ENCODE measurements at regions not wholly inside any gene's neighbourhood (a gene's known extent, or its start where the extent isn't known, plus 50 kb on each side); places are given as distances from the start of the nearest gene placed in this dataset.
A peak's percentile ranks its signal among the peaks of the same experiment; 100 is the strongest.

GRCh38 chr18:45208164-45208563 lies 407.1 kb upstream of the SLC14A2 start:
- Mint-ChIP-seq H3K4me3 (no peak overlapping the region), H3K9me3 (ENCODE audit: insufficient read depth) (no peaks in the 10 kb centered on the region), H3K27ac (no peak overlapping the region), H3K27me3 (no peaks in the 10 kb centered on the region), H3K4me1 (peaks cover 7% of the 10 kb centered on the region)
- H3K27ac ChIP-seq (ENCODE audit: low read length in 2 of 2), result no peak overlapping the region
- H3K9me3 ChIP-seq (ENCODE audit: control extremely low read depth in 1 of 3, control insufficient read depth in 2 of 3, insufficient read depth in 1 of 3, low read length in 2 of 3), result no peaks in the 10 kb centered on the region
- no peak overlapping the region for H3K9ac ChIP-seq (ENCODE audit: low read length)
- H3K36me3 ChIP-seq (replicated peaks in 1 of 2; ENCODE audit: control extremely low read depth in 1 of 2, control insufficient read depth in 1 of 2, extremely low read depth in 1 of 2, insufficient read depth in 2 of 2, low read length in 1 of 2), result no peaks in the 10 kb centered on the region
- intact Hi-C loops (cut with micrococcal nuclease), result no loop called here
- H3K27me3 ChIP-seq (replicated peaks in 1 of 4; ENCODE audit: control extremely low read depth in 1 of 4, control insufficient read depth in 3 of 4, insufficient read depth in 4 of 4, low read length in 3 of 4), result no peaks in the 10 kb centered on the region
- WGBS (ENCODE audit: insufficient coverage), result 92% methylated on average over 6 of the region's 7 CpGs
- no peak overlapping the region for H2AFZ ChIP-seq (ENCODE audit: insufficient read depth, low read depth, low read length, poor library complexity, severe bottlenecking)
- ATAC-seq (ENCODE audit: low read depth) (no peak), DNase-seq (no peak)
- no peak overlapping the region for H3K4me2 ChIP-seq (replicated peaks; ENCODE audit: low read depth, low read length, poor library complexity, severe bottlenecking)
- no peak for TF ChIP-seq CTCF (IDR thresholded peaks at IDR 0.05)
- TF ChIP-seq EZH2 (IDR thresholded peaks at IDR 0.05; ENCODE audit: borderline replicate concordance, insufficient read depth, low read depth, low read length, poor library complexity, severe bottlenecking), result no peak
- no peak overlapping the region for H3K4me3 ChIP-seq (ENCODE audit: control extremely low read depth in 1 of 5, extremely low read depth in 1 of 5, insufficient read depth in 1 of 5, low read depth in 2 of 5, low read length in 4 of 5)
- POLR2A ChIA-PET, result no interaction called here
- H4K20me1 ChIP-seq (ENCODE audit: control insufficient read depth, insufficient read depth, low read length, poor library complexity, severe bottlenecking), result no peaks in the 10 kb centered on the region
- peaks cover 0 to 6% of the 10 kb centered on the region in 2 donors for H3K4me1 ChIP-seq (ENCODE audit: control insufficient read depth in 2 of 2, insufficient read depth in 2 of 2, low read length in 2 of 2)
- H3K79me2 ChIP-seq (ENCODE audit: control insufficient read depth, insufficient read depth, low read length), result no peaks in the 10 kb centered on the region
- CTCF ChIA-PET, result interaction anchor here (0.6 to 1.0 kb wide), 2 partner anchors 10 to 148 kb away, joined by 3 read pairs; no protein-coding TSS in a partner anchor

- H3K4me3 ChIP-seq (ENCODE audit: control extremely low read depth in 1 of 5, extremely low read depth in 1 of 5, insufficient read depth in 1 of 5, low read depth in 2 of 5, low read length in 4 of 5), result no peak overlapping the region
- WGBS (ENCODE audit: insufficient coverage), result 7% methylated on average over 6 of the region's 13 CpGs
- intact Hi-C loops (cut with micrococcal nuclease), result loop anchor here (1.0 to 10.0 kb wide), 10 partner anchors 110 to 1114 kb away; no protein-coding TSS in a partner anchor
- no peaks in the 10 kb centered on the region for H3K9me3 ChIP-seq (ENCODE audit: control extremely low read depth in 1 of 3, control insufficient read depth in 2 of 3, insufficient read depth in 1 of 3, low read length in 2 of 3)
- H3K27ac ChIP-seq (ENCODE audit: low read length in 2 of 2), result no peak overlapping the region
- no peak overlapping the region for H3K27ac Mint-ChIP-seq
- POLR2A ChIA-PET, result interaction anchor here (0.7 kb wide), 1 partner anchor 533 kb away, joined by 9 read pairs; no protein-coding TSS in a partner anchor
- peak overlapping the region; percentile 57 for H2AFZ ChIP-seq (ENCODE audit: insufficient read depth, low read depth, low read length, poor library complexity, severe bottlenecking)
- H3K79me2 ChIP-seq (ENCODE audit: control insufficient read depth, insufficient read depth, low read length), result no peaks in the 10 kb centered on the region
- no peaks in the 10 kb centered on the region for H3K36me3 ChIP-seq (replicated peaks in 1 of 2; ENCODE audit: control extremely low read depth in 1 of 2, control insufficient read depth in 1 of 2, extremely low read depth in 1 of 2, insufficient read depth in 2 of 2, low read length in 1 of 2)
- H3K9me3 Mint-ChIP-seq (ENCODE audit: insufficient read depth), result no peaks in the 10 kb centered on the region
- TF ChIP-seq EZH2 (IDR thresholded peaks at IDR 0.05; ENCODE audit: borderline replicate concordance, insufficient read depth, low read depth, low read length, poor library complexity, severe bottlenecking) (no peak), CTCF (IDR thresholded peaks at IDR 0.05) (peak; percentile 100)
- CTCF ChIA-PET, result interaction anchor here (0.6 to 3.6 kb wide), 103 partner anchors 8 to 1593 kb away, joined by 3 to 57 read pairs (median 4); partner anchors contain the start of gene SETBP1
- H3K4me1 ChIP-seq (ENCODE audit: control insufficient read depth in 2 of 2, insufficient read depth in 2 of 2, low read length in 2 of 2), result peaks cover 0 to 6% of the 10 kb centered on the region in 2 donors
- no peak overlapping the region for H3K4me3 Mint-ChIP-seq
- H3K27me3 Mint-ChIP-seq, result no peaks in the 10 kb centered on the region
- DNase-seq (peak; percentile 90), ATAC-seq (ENCODE audit: low read depth) (peak; percentile 99)
- H3K9ac ChIP-seq (ENCODE audit: low read length), result no peak overlapping the region
- H3K4me2 ChIP-seq (replicated peaks; ENCODE audit: low read depth, low read length, poor library complexity, severe bottlenecking), result no peak overlapping the region
- no peaks in the 10 kb centered on the region for H4K20me1 ChIP-seq (ENCODE audit: control insufficient read depth, insufficient read depth, low read length, poor library complexity, severe bottlenecking)
- H3K27me3 ChIP-seq (replicated peaks in 1 of 4; ENCODE audit: control extremely low read depth in 1 of 4, control insufficient read depth in 3 of 4, insufficient read depth in 4 of 4, low read length in 3 of 4), result no peaks in the 10 kb centered on the region
- peaks cover 7% of the 10 kb centered on the region for H3K4me1 Mint-ChIP-seq
Observed at GRCh38 chr18:45212181-45213039, 402.9 kb upstream of the SLC14A2 start.
